ENCODE measurements at regions not wholly inside any gene's neighbourhood (a gene's known extent, or its start where the extent isn't known, plus 50 kb on each side); places are given as distances from the start of the nearest gene placed in this dataset.

GRCh38 chr18:38525039-38525438 lies 959.4 kb upstream of the CELF4 start (continued):
- TF ChIP-seq EGR1 (IDR thresholded peaks at IDR 0.05; ENCODE audit: borderline replicate concordance, low read depth, low read length) (no peak), SP4 (IDR thresholded peaks at IDR 0.05; ENCODE audit: low read length) (no peak), E2F6 (IDR thresholded peaks at IDR 0.05) (no peak)

Data from H1 (cell line).